ENCODE measurements at regions not wholly inside any gene's neighbourhood (a gene's known extent, or its start where the extent isn't known, plus 50 kb on each side); places are given as distances from the start of the nearest gene placed in this dataset.

DNA sequence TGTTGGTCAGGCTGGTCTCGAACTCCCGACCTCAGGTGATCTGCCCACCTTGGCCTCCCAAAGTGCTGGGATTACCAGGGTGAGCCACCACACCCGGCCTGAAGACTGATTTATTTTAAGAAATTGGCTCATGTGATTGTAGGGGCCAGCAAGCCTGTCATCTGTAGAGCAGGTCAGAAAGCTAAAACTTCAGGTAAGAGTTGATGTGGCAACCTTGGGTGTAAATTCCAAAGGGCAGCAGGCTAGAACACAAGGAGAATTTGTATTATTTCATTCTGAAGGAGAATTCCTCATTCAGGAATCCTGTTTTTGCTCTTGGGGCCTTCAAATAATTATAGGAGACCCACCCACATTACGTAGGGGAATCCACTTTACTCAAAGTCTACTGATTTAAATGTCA is 728.7 kb downstream of the LTN1 start:
- Histone ChIP-seq H3K9me1 (ENCODE audit: control insufficient read depth, insufficient read depth, low read length) (no peaks in the 10 kb centered on the region), H3K27me3 (ENCODE audit: control insufficient read depth in 2 of 2, insufficient read depth in 2 of 2, low read length in 2 of 2) (no peaks in the 10 kb centered on the region), H3K4me1 (replicated peaks in 1 of 2; ENCODE audit: control insufficient read depth in 2 of 2, insufficient read depth in 2 of 2, low read length in 2 of 2) (no peaks in the 10 kb centered on the region), H4K20me1 (replicated peaks; ENCODE audit: control insufficient read depth, insufficient read depth, low read length) (no peaks in the 10 kb centered on the region), H3K27ac (ENCODE audit: extremely low read depth, low read depth, low read length) (no peak overlapping the region), H2AFZ (ENCODE audit: low read depth, low read length) (no peak overlapping the region), H3K4me3 (no peak overlapping the region), H3K9me3 (replicated peaks; ENCODE audit: control insufficient read depth, insufficient read depth, low read depth, low read length) (no peaks in the 10 kb centered on the region), H3K36me3 (ENCODE audit: control insufficient read depth, insufficient read depth, low read length) (no peaks in the 10 kb centered on the region), H3K79me2 (ENCODE audit: control insufficient read depth, insufficient read depth, low read length) (no peaks in the 10 kb centered on the region), H3K4me2 (ENCODE audit: insufficient read depth, low read length) (no peak overlapping the region), H3K9ac (ENCODE audit: insufficient read depth in 1 of 2, low read depth in 2 of 2, low read length in 2 of 2) (no peak overlapping the region)
- FAIRE-seq (no peak), ATAC-seq (no peak), DNase-seq (ENCODE audit: extremely low read depth in 1 of 4, low spot score in 3 of 4) (no peak)
- intact Hi-C loops (cut with micrococcal nuclease): no loop called here
- in situ Hi-C loops (cut with MboI): no loop called here
- ChIA-PET CTCF (ENCODE audit: low intra/inter-chr PET ratio) (no interaction called here), POLR2A (no interaction called here)
- BruUV-seq (replicated peaks): no TSS peak
- 0% methylated on average over 4 of the region's 4 CpGs for WGBS (ENCODE audit: insufficient coverage, low coverage, missing lambda C conversion rate)
- TF ChIP-seq PML (IDR thresholded peaks at IDR 0.05; ENCODE audit: low read length) (no peak), ZBED1 (IDR thresholded peaks at IDR 0.05) (no peak), SREBF2 (CRISPR knock-in tag; IDR thresholded peaks at IDR 0.05) (no peak), HMG20B (CRISPR knock-in tag; IDR thresholded peaks at IDR 0.05) (no peak), BCOR (IDR thresholded peaks at IDR 0.05) (no peak), SIRT6 (IDR thresholded peaks at IDR 0.05; ENCODE audit: low read depth, low read length) (no peak)
- TF ChIP-seq, protein P1, sequence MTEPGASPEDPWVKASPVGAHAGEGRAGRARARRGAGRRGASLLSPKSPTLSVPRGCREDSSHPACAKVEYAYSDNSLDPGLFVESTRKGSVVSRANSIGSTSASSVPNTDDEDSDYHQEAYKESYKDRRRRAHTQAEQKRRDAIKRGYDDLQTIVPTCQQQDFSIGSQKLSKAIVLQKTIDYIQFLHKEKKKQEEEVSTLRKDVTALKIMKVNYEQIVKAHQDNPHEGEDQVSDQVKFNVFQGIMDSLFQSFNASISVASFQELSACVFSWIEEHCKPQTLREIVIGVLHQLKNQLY (CRISPR knock-in tag; conservative IDR thresholded peaks at IDR 0.05): no peak

DNA sequence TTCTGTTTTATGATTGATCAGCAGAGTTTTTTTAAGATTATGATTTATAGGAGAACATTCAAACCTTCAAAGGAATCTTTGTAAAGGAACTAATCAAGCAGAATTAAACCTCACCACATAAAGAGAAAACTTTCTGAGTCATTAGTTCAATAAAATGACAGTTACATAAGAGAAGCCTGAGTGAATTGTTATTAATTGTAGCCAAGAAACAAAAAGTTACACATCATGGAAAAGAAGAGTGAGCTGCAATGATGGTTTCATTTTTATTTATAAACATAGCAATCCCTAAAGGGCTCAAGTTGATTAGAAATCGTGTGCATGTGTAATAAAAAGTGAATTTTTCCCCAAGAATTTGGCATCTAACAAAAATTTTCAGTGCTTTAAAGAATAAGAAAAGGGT is 731.4 kb downstream of the LTN1 start:
- no peak overlapping the region for H3K4me3 ChIP-seq
- no peaks in the 10 kb centered on the region for H3K27me3 ChIP-seq (ENCODE audit: control insufficient read depth in 2 of 2, insufficient read depth in 2 of 2, low read length in 2 of 2)
- H3K9me1 ChIP-seq (ENCODE audit: control insufficient read depth, insufficient read depth, low read length): no peaks in the 10 kb centered on the region
- H2AFZ ChIP-seq (ENCODE audit: low read depth, low read length): no peak overlapping the region
- ChIA-PET POLR2A (no interaction called here), CTCF (ENCODE audit: low intra/inter-chr PET ratio) (no interaction called here)
- no peaks in the 10 kb centered on the region for H4K20me1 ChIP-seq (replicated peaks; ENCODE audit: control insufficient read depth, insufficient read depth, low read length)
- TF ChIP-seq, protein P2, sequence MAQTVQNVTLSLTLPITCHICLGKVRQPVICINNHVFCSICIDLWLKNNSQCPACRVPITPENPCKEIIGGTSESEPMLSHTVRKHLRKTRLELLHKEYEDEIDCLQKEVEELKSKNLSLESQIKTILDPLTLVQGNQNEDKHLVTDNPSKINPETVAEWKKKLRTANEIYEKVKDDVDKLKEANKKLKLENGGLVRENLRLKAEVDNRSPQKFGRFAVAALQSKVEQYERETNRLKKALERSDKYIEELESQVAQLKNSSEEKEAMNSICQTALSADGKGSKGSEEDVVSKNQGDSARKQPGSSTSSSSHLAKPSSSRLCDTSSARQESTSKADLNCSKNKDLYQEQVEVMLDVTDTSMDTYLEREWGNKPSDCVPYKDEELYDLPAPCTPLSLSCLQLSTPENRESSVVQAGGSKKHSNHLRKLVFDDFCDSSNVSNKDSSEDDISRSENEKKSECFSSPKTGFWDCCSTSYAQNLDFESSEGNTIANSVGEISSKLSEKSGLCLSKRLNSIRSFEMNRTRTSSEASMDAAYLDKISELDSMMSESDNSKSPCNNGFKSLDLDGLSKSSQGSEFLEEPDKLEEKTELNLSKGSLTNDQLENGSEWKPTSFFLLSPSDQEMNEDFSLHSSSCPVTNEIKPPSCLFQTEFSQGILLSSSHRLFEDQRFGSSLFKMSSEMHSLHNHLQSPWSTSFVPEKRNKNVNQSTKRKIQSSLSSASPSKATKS (CRISPR knock-in tag; IDR thresholded peaks at IDR 0.05): no peak
- no peak for TF ChIP-seq PTBP1 (IDR thresholded peaks at IDR 0.05; ENCODE audit: low read depth, low read length)
- TF ChIP-seq NFYB (IDR thresholded peaks at IDR 0.05; ENCODE audit: extremely low read depth, insufficient read length): no peak
- no peak for TF ChIP-seq ELF2 (CRISPR knock-in tag; IDR thresholded peaks at IDR 0.05)
- no peak for TF ChIP-seq DACH1 (IDR thresholded peaks at IDR 0.05; ENCODE audit: partially characterized antibody)
- no peak for TF ChIP-seq L3MBTL2 (IDR thresholded peaks at IDR 0.05)
- no peak for TF ChIP-seq SRF (CRISPR knock-in tag; IDR thresholded peaks at IDR 0.05)
- in situ Hi-C loops (cut with MboI) (no loop called here), intact Hi-C loops (cut with micrococcal nuclease) (no loop called here)
- FAIRE-seq: no peak
- no peaks in the 10 kb centered on the region for H3K79me2 ChIP-seq (ENCODE audit: control insufficient read depth, insufficient read depth, low read length)
- no peak overlapping the region for H3K9ac ChIP-seq (ENCODE audit: insufficient read depth in 1 of 2, low read depth in 2 of 2, low read length in 2 of 2)
- no peak for DNase-seq (ENCODE audit: extremely low read depth in 1 of 4, low spot score in 3 of 4)
- WGBS (ENCODE audit: insufficient coverage, low coverage, missing lambda C conversion rate): 0% methylated on average over 1 of the region's 1 CpG
- H3K27ac ChIP-seq (ENCODE audit: extremely low read depth, low read depth, low read length): no peak overlapping the region
- H3K4me1 ChIP-seq (replicated peaks in 1 of 2; ENCODE audit: control insufficient read depth in 2 of 2, insufficient read depth in 2 of 2, low read length in 2 of 2): no peaks in the 10 kb centered on the region
- ATAC-seq: no peak
- BruUV-seq (replicated peaks): no TSS peak
- no peaks in the 10 kb centered on the region for H3K9me3 ChIP-seq (replicated peaks; ENCODE audit: control insufficient read depth, insufficient read depth, low read depth, low read length)
- no peaks in the 10 kb centered on the region for H3K36me3 ChIP-seq (ENCODE audit: control insufficient read depth, insufficient read depth, low read length)
- H3K4me2 ChIP-seq (ENCODE audit: insufficient read depth, low read length): no peak overlapping the region
